Naive B cell (primary cell): ENCODE measurements at regions not wholly inside any gene's neighbourhood (a gene's known extent, or its start where the extent isn't known, plus 50 kb on each side); places are given as distances from the start of the nearest gene placed in this dataset.

Experiments used
- ATAC-seq, 2 donors: fragments of 150-1000 bp; cut with Tn5 transposase; 2 replicates each; pipeline ENCODE4 v1.10.0; 2021; ENCODE audit warnings: low read depth in 2 of 2, mild to moderate bottlenecking in 2 of 2, moderate library complexity in 2 of 2
- DNase-seq: peaks from one replicate; pipeline ENCODE4 v3.0.0; 2022
- H3K27ac Mint-ChIP-seq, 6 donors: one replicate each; pipeline ENCODE4 v1.8.0; 2020 to 2022; ENCODE audit warnings: mild to moderate bottlenecking in 6 of 6, mixed read lengths in 6 of 6, moderate library complexity in 5 of 6, inconsistent platforms in 2 of 6
- H3K27me3 Mint-ChIP-seq, 3 donors: one replicate each; pipeline ENCODE4 v1.8.0; 2021 to 2022; ENCODE audit warnings: mixed read lengths in 3 of 3, mild to moderate bottlenecking in 1 of 3
- H3K36me3 Mint-ChIP-seq, 2 donors: one replicate each; pipeline ENCODE4 v1.8.0; 2020 to 2022; ENCODE audit warnings: mixed read lengths in 2 of 2, inconsistent platforms in 1 of 2, mild to moderate bottlenecking in 1 of 2
- H3K4me1 Mint-ChIP-seq, 3 donors: one replicate each; pipeline ENCODE4 v1.8.0; 2020 to 2022; ENCODE audit warnings: mixed read lengths in 3 of 3, inconsistent platforms in 1 of 3, mild to moderate bottlenecking in 1 of 3, moderate library complexity in 1 of 3
- H3K4me3 Mint-ChIP-seq, 8 donors: one replicate each; pipeline ENCODE4 v1.8.0; 2020 to 2022; ENCODE audit warnings: mild to moderate bottlenecking in 8 of 8, mixed read lengths in 8 of 8, moderate library complexity in 8 of 8, inconsistent platforms in 2 of 8
- H3K9me3 Mint-ChIP-seq, 7 donors: one replicate each; pipeline ENCODE4 v1.8.0; 2020 to 2022; ENCODE audit warnings: mixed read lengths in 7 of 7, mild to moderate bottlenecking in 5 of 7, inconsistent platforms in 2 of 7, moderate library complexity in 1 of 7

- Mint-ChIP-seq H3K4me1 (no peaks in the 10 kb centered on the region), H3K27ac (no peak overlapping the region), H3K36me3 (no peaks in the 10 kb centered on the region), H3K4me3 (no peak overlapping the region), H3K27me3 (no peaks in the 10 kb centered on the region), H3K9me3 (no peaks in the 10 kb centered on the region)
- DNase-seq (no peak), ATAC-seq (no peak)
Observed at GRCh38 chr2:120826716-120827410, 91.2 kb downstream of the GLI2 start.

GRCh38 chr2:120828066-120828465 lies 92.4 kb downstream of the GLI2 start:
- H3K27ac Mint-ChIP-seq: no peak overlapping the region
- H3K27me3 Mint-ChIP-seq: no peaks in the 10 kb centered on the region
- no peaks in the 10 kb centered on the region for H3K36me3 Mint-ChIP-seq
- no peak overlapping the region for H3K4me3 Mint-ChIP-seq
- DNase-seq: no peak
- H3K9me3 Mint-ChIP-seq: no peaks in the 10 kb centered on the region
- no peaks in the 10 kb centered on the region for H3K4me1 Mint-ChIP-seq
- no peak for ATAC-seq

- no peaks in the 10 kb centered on the region for H3K36me3 Mint-ChIP-seq
- H3K9me3 Mint-ChIP-seq: no peaks in the 10 kb centered on the region
- H3K27me3 Mint-ChIP-seq: no peaks in the 10 kb centered on the region
- H3K27ac Mint-ChIP-seq: no peak overlapping the region
- no peaks in the 10 kb centered on the region for H3K4me1 Mint-ChIP-seq
- ATAC-seq: no peak
- no peak for DNase-seq
- H3K4me3 Mint-ChIP-seq: no peak overlapping the region
Observed at GRCh38 chr2:120828829-120829632, 93.4 kb downstream of the GLI2 start.

GRCh38 chr2:120829633-120830025 lies 94.0 kb downstream of the GLI2 start:
- H3K27me3 Mint-ChIP-seq: no peaks in the 10 kb centered on the region
- DNase-seq: no peak
- no peak overlapping the region for H3K4me3 Mint-ChIP-seq
- H3K27ac Mint-ChIP-seq: no peak overlapping the region
- no peaks in the 10 kb centered on the region for H3K36me3 Mint-ChIP-seq
- H3K4me1 Mint-ChIP-seq: no peaks in the 10 kb centered on the region
- no peaks in the 10 kb centered on the region for H3K9me3 Mint-ChIP-seq
- ATAC-seq: no peak

- Mint-ChIP-seq H3K36me3 (no peaks in the 10 kb centered on the region), H3K27ac (no peak overlapping the region), H3K27me3 (no peaks in the 10 kb centered on the region), H3K9me3 (no peaks in the 10 kb centered on the region), H3K4me1 (no peaks in the 10 kb centered on the region), H3K4me3 (peak overlapping the region in 1 of 8 donors; percentile 43)
- ATAC-seq (no peak), DNase-seq (no peak)
Observed at GRCh38 chr2:120830096-120830830, 94.6 kb downstream of the GLI2 start.

- Mint-ChIP-seq H3K36me3 (no peaks in the 10 kb centered on the region), H3K4me3 (no peak overlapping the region), H3K27me3 (no peaks in the 10 kb centered on the region), H3K9me3 (no peaks in the 10 kb centered on the region), H3K4me1 (no peaks in the 10 kb centered on the region), H3K27ac (no peak overlapping the region)
- no peak for ATAC-seq
- no peak for DNase-seq
Observed at GRCh38 chr2:120831086-120831485, 95.4 kb downstream of the GLI2 start.

GRCh38 chr2:120831891-120832290 lies 96.2 kb downstream of the GLI2 start:
- Mint-ChIP-seq H3K27ac (no peak overlapping the region), H3K36me3 (no peaks in the 10 kb centered on the region), H3K27me3 (no peaks in the 10 kb centered on the region), H3K9me3 (no peaks in the 10 kb centered on the region), H3K4me1 (no peaks in the 10 kb centered on the region), H3K4me3 (no peak overlapping the region)
- DNase-seq: no peak
- no peak for ATAC-seq

- no peak overlapping the region for H3K27ac Mint-ChIP-seq
- ATAC-seq: no peak
Observed at GRCh38 chr2:120832296-120833070, 96.8 kb downstream of the GLI2 start.

GRCh38 chr2:120833127-120833675 lies 97.5 kb downstream of the GLI2 start:
- Mint-ChIP-seq H3K27me3 (no peaks in the 10 kb centered on the region), H3K4me1 (no peaks in the 10 kb centered on the region), H3K27ac (no peak overlapping the region), H3K9me3 (no peaks in the 10 kb centered on the region), H3K4me3 (no peak overlapping the region), H3K36me3 (no peaks in the 10 kb centered on the region)
- no peak for ATAC-seq
- DNase-seq: no peak

More at GRCh38 chr2:120832296-120833070, 96.8 kb downstream of the GLI2 start:
- Mint-ChIP-seq H3K4me3 (no peak overlapping the region), H3K4me1 (no peaks in the 10 kb centered on the region), H3K36me3 (no peaks in the 10 kb centered on the region), H3K27me3 (no peaks in the 10 kb centered on the region), H3K9me3 (no peaks in the 10 kb centered on the region)
- no peak for DNase-seq

GRCh38 chr2:120834206-120834605 lies 98.5 kb downstream of the GLI2 start:
- Mint-ChIP-seq H3K4me3 (no peak overlapping the region), H3K9me3 (no peaks in the 10 kb centered on the region), H3K27me3 (no peaks in the 10 kb centered on the region), H3K36me3 (no peaks in the 10 kb centered on the region), H3K4me1 (no peaks in the 10 kb centered on the region), H3K27ac (peak overlapping the region in 1 of 6 donors; percentile 30)
- no peak for ATAC-seq
- DNase-seq: no peak

GRCh38 chr2:120836281-120836680 lies 100.6 kb downstream of the GLI2 start:
- Mint-ChIP-seq H3K36me3 (no peaks in the 10 kb centered on the region), H3K4me3 (no peak overlapping the region), H3K27ac (no peak overlapping the region), H3K4me1 (no peaks in the 10 kb centered on the region), H3K27me3 (peaks cover 0 to 14% (median 7%) of the 10 kb centered on the region in 3 donors), H3K9me3 (no peaks in the 10 kb centered on the region)
- DNase-seq (no peak), ATAC-seq (no peak)

- DNase-seq: no peak
- H3K4me1 Mint-ChIP-seq: no peaks in the 10 kb centered on the region
- H3K27ac Mint-ChIP-seq: peak overlapping the region in 1 of 6 donors; percentile 7
- H3K36me3 Mint-ChIP-seq: no peaks in the 10 kb centered on the region
- H3K9me3 Mint-ChIP-seq: no peaks in the 10 kb centered on the region
- no peak for ATAC-seq
- no peak overlapping the region for H3K4me3 Mint-ChIP-seq
- H3K27me3 Mint-ChIP-seq: peaks cover 0 to 19% (median 10%) of the 10 kb centered on the region in 3 donors
Observed at GRCh38 chr2:120840795-120841487, 105.3 kb downstream of the GLI2 start.
